Sigmoid colon (tissue), 6 donors: ENCODE measurements at regions not wholly inside any gene's neighbourhood (a gene's known extent, or its start where the extent isn't known, plus 50 kb on each side); places are given as distances from the start of the nearest gene placed in this dataset.
"Not testable (repeated sequence)": the region's sequence is repeated elsewhere in the genome, so short reads cannot be mapped to it uniquely, and the experiment has no call there.

Experiments used
- DNase-seq: peaks from one replicate; pipeline ENCODE4 v3.0.0-alpha.2; 2019
- H3K27ac ChIP-seq, 4 donors: fragments of 200-600 bp; sonication (generic); one replicate each; pipeline ENCODE4 v1.5.1; 2016 to 2019; ENCODE audit warnings: mild to moderate bottlenecking in 1 of 4
- H3K27me3 ChIP-seq, 3 donors: fragments of 200-600 bp; sonication (generic); one replicate each; pipeline ENCODE4 v1.5.1; 2019; ENCODE audit warnings: mild to moderate bottlenecking in 1 of 3
- H3K36me3 ChIP-seq, 4 donors: fragments of 200-600 bp; sonication (generic); one replicate each; pipeline ENCODE4 v1.5.1; 2016 to 2019
- H3K4me1 ChIP-seq, 4 donors: fragments of 200-600 bp; sonication (generic); one replicate each; pipeline ENCODE4 v1.5.1; 2017 to 2019
- H3K4me3 ChIP-seq, 4 donors: fragments of 200-600 bp; sonication (generic); one replicate each; pipeline ENCODE4 v1.5.1; 2017 to 2019; ENCODE audit warnings: mild to moderate bottlenecking in 2 of 4, moderate library complexity in 1 of 4
- H3K9me3 ChIP-seq, 4 donors: fragments of 200-600 bp in 3 of 4; sonication (generic) in 3 of 4; one replicate each; pipeline versions ENCODE4 v1.5.1 to v1.6.1; 2013 to 2019
- CTCF ChIP-seq, 4 experiments: fragments of 450-650 bp in 3 of 4; fragments of 200-600 bp in 1 of 4; IDR thresholded peaks; one replicate each; pipeline ENCODE4 v1.5.1; 2016 to 2019; ENCODE audit warnings: antibody characterized with exemption in 4 of 4, mild to moderate bottlenecking in 3 of 4, moderate library complexity in 2 of 4
- EP300 ChIP-seq, 4 donors: sonication (generic); formaldehyde crosslinking; IDR thresholded peaks; one replicate each; pipeline ENCODE4 v1.6.1; 2017; ENCODE audit warnings: antibody characterized with exemption in 4 of 4
- POLR2A ChIP-seq, 2 donors: fragments of 450-650 bp; IDR thresholded peaks; one replicate each; pipeline ENCODE4 v1.6.1; 2016; ENCODE audit warnings: antibody characterized with exemption in 2 of 2, mild to moderate bottlenecking in 2 of 2, moderate library complexity in 2 of 2
- POLR2AphosphoS5 ChIP-seq, 4 donors: sonication (generic); formaldehyde crosslinking; IDR thresholded peaks; one replicate each; pipeline ENCODE4 v1.6.1; 2017; ENCODE audit warnings: antibody characterized with exemption in 4 of 4
- WGBS, 2 donors: extraction: QIAGEN DNeasy Blood & Tissue Kit; methylation state at CpG; one replicate each; pipeline ENCODE4 v1.1.7; 2013; 5-methylcytosine and 5-hydroxymethylcytosine counted together
- intact Hi-C: fragments of 100-400 bp; cut with DNase I; formaldehyde crosslinking; loops from one replicate; pipeline ENCODE4 v1.15.1; 2023
- donor health status: healthy with polysubstance abuse.
- donor health status: healthy.

GRCh38 chr12:58425481-58426392 is 484.4 kb downstream of the ATP23 start:
- TF ChIP-seq EP300 (IDR thresholded peaks at IDR 0.05) (peak in 1 of 4 donors; percentile 4), CTCF (IDR thresholded peaks at IDR 0.05) (no peak)
- peak overlapping the region; percentile 29 to 55 (median 45) for H3K27ac ChIP-seq
- no peak overlapping the region for H3K4me3 ChIP-seq
- WGBS, 2 donors, result 16 to 28% methylated on average over 6 of the region's 6 CpGs
- H3K27me3 ChIP-seq, result no peaks in the 10 kb centered on the region
- DNase-seq, result no peak
- H3K36me3 ChIP-seq, result no peaks in the 10 kb centered on the region
- intact Hi-C loops, result no loop called here
- H3K9me3 ChIP-seq, result no peaks in the 10 kb centered on the region
- H3K4me1 ChIP-seq, result peaks cover 0 to 19% (median 18%) of the 10 kb centered on the region in 4 donors

DNA sequence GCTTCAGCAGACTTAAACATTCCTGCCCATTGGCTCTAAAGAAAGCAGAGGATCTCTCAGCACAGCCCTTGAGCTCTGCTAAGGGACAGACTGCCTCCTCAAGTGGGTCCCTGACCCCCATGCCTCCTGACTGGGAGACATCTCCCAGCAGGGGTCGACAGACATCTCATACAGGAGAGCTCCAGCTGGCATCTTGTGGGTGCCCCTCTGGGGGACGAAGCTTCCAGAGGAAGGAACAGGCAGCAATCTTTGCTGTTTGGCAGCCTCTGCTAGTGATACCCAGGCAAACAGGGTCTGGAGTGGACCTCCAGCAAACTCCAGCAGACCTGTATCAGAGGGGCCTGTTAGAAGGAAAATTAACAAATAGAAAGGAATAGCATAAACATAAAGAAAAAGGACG is 485.1 kb downstream of the ATP23 start:
- H3K27me3 ChIP-seq, DNase-seq, H3K4me3 ChIP-seq, H3K9me3 ChIP-seq, H3K36me3 ChIP-seq, intact Hi-C loops: not testable (repeated sequence)
- 75 to 88% methylated on average over 3 of the region's 3 CpGs for WGBS, 2 donors
- Histone ChIP-seq H3K27ac (peak overlapping the region in 3 of 4 donors; percentile 41 to 55 (median 49)), H3K4me1 (peaks cover 0 to 19% (median 18%) of the 10 kb centered on the region in 4 donors)

GRCh38 chr12:58433959-58434358 is 486.3 kb downstream of the LRIG3 start:
- no peak overlapping the region for H3K4me3 ChIP-seq
- no peaks in the 10 kb centered on the region for H3K9me3 ChIP-seq
- H3K27ac ChIP-seq, result no peak overlapping the region
- no peaks in the 10 kb centered on the region for H3K36me3 ChIP-seq
- WGBS, 2 donors, result 74 to 88% methylated on average over 1 of the region's 1 CpG
- DNase-seq, result no peak
- intact Hi-C loops, result no loop called here
- TF ChIP-seq EP300 (IDR thresholded peaks at IDR 0.05) (no peak), POLR2AphosphoS5 (IDR thresholded peaks at IDR 0.05) (no peak), CTCF (IDR thresholded peaks at IDR 0.05) (no peak), POLR2A (IDR thresholded peaks at IDR 0.05) (no peak)
- H3K27me3 ChIP-seq, result no peaks in the 10 kb centered on the region
- no peaks in the 10 kb centered on the region for H3K4me1 ChIP-seq

DNA sequence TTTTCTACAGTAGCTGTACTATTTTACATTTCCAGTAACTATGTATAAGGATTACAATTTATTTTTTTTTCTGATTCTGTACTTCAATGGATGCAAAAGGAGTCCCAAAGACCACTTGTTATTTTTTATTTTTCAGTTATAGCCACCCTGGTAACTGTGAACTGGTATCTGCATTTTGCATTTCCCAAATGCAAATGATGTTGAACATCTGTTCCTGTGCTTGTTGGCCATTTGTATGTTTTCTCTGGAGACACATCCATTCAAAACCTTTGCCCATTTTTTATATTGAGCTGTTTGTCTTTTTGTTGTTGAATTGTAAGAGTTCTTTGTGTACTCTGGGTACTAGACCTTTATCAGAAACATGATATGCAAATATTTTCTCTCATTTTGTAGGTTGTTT is 485.6 kb downstream of the LRIG3 start:
- no peaks in the 10 kb centered on the region for H3K27me3 ChIP-seq
- DNase-seq, result no peak
- H3K9me3 ChIP-seq, result no peaks in the 10 kb centered on the region
- intact Hi-C loops, result no loop called here
- TF ChIP-seq EP300 (IDR thresholded peaks at IDR 0.05) (no peak), POLR2A (IDR thresholded peaks at IDR 0.05) (no peak), POLR2AphosphoS5 (IDR thresholded peaks at IDR 0.05) (no peak), CTCF (IDR thresholded peaks at IDR 0.05) (no peak)
- H3K27ac ChIP-seq, result no peak overlapping the region
- no peak overlapping the region for H3K4me3 ChIP-seq
- H3K36me3 ChIP-seq, result no peaks in the 10 kb centered on the region
- H3K4me1 ChIP-seq, result no peaks in the 10 kb centered on the region

GRCh38 chr12:58435647-58436046 is 484.7 kb downstream of the LRIG3 start:
- H3K27ac ChIP-seq, result no peak overlapping the region
- H3K36me3 ChIP-seq, result no peaks in the 10 kb centered on the region
- intact Hi-C loops, result no loop called here
- WGBS, 2 donors, result 95% methylated on average over 2 of the region's 2 CpGs
- no peaks in the 10 kb centered on the region for H3K4me1 ChIP-seq
- H3K9me3 ChIP-seq, result no peaks in the 10 kb centered on the region
- H3K27me3 ChIP-seq, result no peaks in the 10 kb centered on the region
- no peak overlapping the region for H3K4me3 ChIP-seq
- no peak for DNase-seq
- TF ChIP-seq EP300 (IDR thresholded peaks at IDR 0.05) (no peak), CTCF (IDR thresholded peaks at IDR 0.05) (no peak), POLR2A (IDR thresholded peaks at IDR 0.05) (no peak), POLR2AphosphoS5 (IDR thresholded peaks at IDR 0.05) (no peak)
